HG03139 (cell line): ENCODE measurements at regions not wholly inside any gene's neighbourhood (a gene's known extent, or its start where the extent isn't known, plus 50 kb on each side); places are given as distances from the start of the nearest gene placed in this dataset.

ENCODE experiments used
- ATAC-seq: cut with Tn5 transposase; IDR thresholded peaks from one replicate; pipeline ENCODE4 v1.9.1; 2021; ENCODE audit not compliant: unreplicated experiment

GRCh38 chr2:15718944-15719323 lies 127.3 kb downstream of the DDX1 start:
- no peak for ATAC-seq

- no peak for ATAC-seq
Observed at GRCh38 chr2:15719566-15720313, 128.1 kb downstream of the DDX1 start.

- ATAC-seq = no peak
Observed at GRCh38 chr2:15720561-15721307, 129.1 kb downstream of the DDX1 start.

GRCh38 chr2:15721411-15722067 lies 129.9 kb downstream of the DDX1 start:
- ATAC-seq = no peak

GRCh38 chr2:15722980-15723379 lies 131.3 kb downstream of the DDX1 start:
- ATAC-seq = no peak

GRCh38 chr2:15724235-15724634 lies 132.6 kb downstream of the DDX1 start:
- no peak for ATAC-seq

- no peak for ATAC-seq
Observed at GRCh38 chr2:15725101-15725781, 133.6 kb downstream of the DDX1 start.

GRCh38 chr2:15725782-15726112 lies 134.1 kb downstream of the DDX1 start:
- ATAC-seq = no peak

GRCh38 chr2:15726321-15727057 lies 134.8 kb downstream of the DDX1 start:
- no peak for ATAC-seq

- no peak for ATAC-seq
Observed at GRCh38 chr2:15727396-15728244, 136.0 kb downstream of the DDX1 start.

- ATAC-seq = no peak
Observed at GRCh38 chr2:15728245-15728938, 136.7 kb downstream of the DDX1 start.

- ATAC-seq = no peak
Observed at GRCh38 chr2:15729001-15729400, 137.3 kb downstream of the DDX1 start.

GRCh38 chr2:15729709-15730544 lies 138.3 kb downstream of the DDX1 start:
- no peak for ATAC-seq

- ATAC-seq = peak; percentile 37
Observed at GRCh38 chr2:15730545-15731212, 139.0 kb downstream of the DDX1 start.

- no peak for ATAC-seq
Observed at GRCh38 chr2:15731213-15731888, 139.7 kb downstream of the DDX1 start.

- no peak for ATAC-seq
Observed at GRCh38 chr2:15731889-15732271, 140.2 kb downstream of the DDX1 start.

GRCh38 chr2:15732341-15733077 lies 140.8 kb downstream of the DDX1 start:
- ATAC-seq = peak; percentile 94
